CD4-positive, CD25-positive, alpha-beta regulatory T cell (primary cell): ENCODE measurements at regions not wholly inside any gene's neighbourhood (a gene's known extent, or its start where the extent isn't known, plus 50 kb on each side); places are given as distances from the start of the nearest gene placed in this dataset.
A peak's percentile ranks its signal among the peaks of the same experiment; 100 is the strongest.

ENCODE experiments used
- ATAC-seq, 2 donors: fragments of 150-1000 bp; cut with Tn5 transposase; one replicate each; pipeline ENCODE4 v1.10.0; 2021; ENCODE audit warnings: low read depth in 2 of 2, moderate number of reproducible peaks in 2 of 2, moderate library complexity in 1 of 2
- DNase-seq, 3 donors: peaks; one replicate each; pipeline versions ENCODE4 v3.0.0 to v3.0.0-alpha.2; 2012 to 2022; ENCODE audit warnings: mixed read lengths in 1 of 3
- H3K27ac ChIP-seq: one replicate; pipeline ENCODE4 v1.7.0; 2013; ENCODE audit warnings: mild to moderate bottlenecking, low read length; ENCODE audit not compliant: insufficient read depth, poor library complexity, severe bottlenecking
- H3K27me3 ChIP-seq: one replicate; pipeline ENCODE4 v1.7.0; 2013; ENCODE audit warnings: low read length; ENCODE audit not compliant: control insufficient read depth, insufficient read depth
- H3K36me3 ChIP-seq: one replicate; pipeline ENCODE4 v1.7.0; 2013; ENCODE audit warnings: mild to moderate bottlenecking, low read length, moderate library complexity; ENCODE audit not compliant: control insufficient read depth, insufficient read depth
- H3K4me1 ChIP-seq: 2 replicates; pipeline ENCODE4 v1.7.0; 2013; ENCODE audit warnings: mild to moderate bottlenecking, low read length; ENCODE audit not compliant: insufficient read depth, control insufficient read depth, poor library complexity, severe bottlenecking
- H3K4me3 ChIP-seq: one replicate; pipeline ENCODE4 v1.7.0; 2013; ENCODE audit warnings: low read depth, mild to moderate bottlenecking, low read length, moderate library complexity
- H3K9me3 ChIP-seq, 2 experiments: 1 replicate in 1 of 2; 2 replicates in 1 of 2; pipeline ENCODE4 v1.7.0; 2013; ENCODE audit warnings: low read length in 2 of 2, mild to moderate bottlenecking in 1 of 2, moderate library complexity in 1 of 2; ENCODE audit not compliant: control insufficient read depth in 2 of 2
- H3K27ac Mint-ChIP-seq, 3 donors: one replicate each; pipeline ENCODE4 v1.8.0; 2020 to 2022; ENCODE audit warnings: mild to moderate bottlenecking in 3 of 3, mixed read lengths in 3 of 3, moderate library complexity in 2 of 3
- H3K27me3 Mint-ChIP-seq: one replicate; pipeline ENCODE4 v1.8.0; 2022; ENCODE audit warnings: mild to moderate bottlenecking, mixed read lengths
- H3K36me3 Mint-ChIP-seq: one replicate; pipeline ENCODE4 v1.8.0; 2020; ENCODE audit warnings: mixed read lengths
- H3K4me1 Mint-ChIP-seq, 4 donors: one replicate each; pipeline ENCODE4 v1.8.0; 2020 to 2022; ENCODE audit warnings: mixed read lengths in 4 of 4, mild to moderate bottlenecking in 1 of 4
- H3K4me3 Mint-ChIP-seq, 4 donors: one replicate each; pipeline ENCODE4 v1.8.0; 2020 to 2022; ENCODE audit warnings: mild to moderate bottlenecking in 4 of 4, mixed read lengths in 4 of 4, moderate library complexity in 3 of 4
- H3K9me3 Mint-ChIP-seq, 7 donors: one replicate each; pipeline ENCODE4 v1.8.0; 2020 to 2022; ENCODE audit warnings: mixed read lengths in 7 of 7, mild to moderate bottlenecking in 3 of 7, moderate library complexity in 2 of 7

GRCh38 chr9:78835928-78836450 lies 539.1 kb downstream of the PSAT1 start:
- H3K4me1 Mint-ChIP-seq: no peaks in the 10 kb centered on the region
- no peak overlapping the region for H3K27ac Mint-ChIP-seq
- H3K27ac ChIP-seq: no peak overlapping the region
- ATAC-seq: no peak
- H3K27me3 ChIP-seq: no peaks in the 10 kb centered on the region
- H3K9me3 ChIP-seq: no peaks in the 10 kb centered on the region
- H3K36me3 ChIP-seq: no peaks in the 10 kb centered on the region
- H3K4me1 ChIP-seq: no peaks in the 10 kb centered on the region
- H3K36me3 Mint-ChIP-seq: no peaks in the 10 kb centered on the region
- H3K4me3 Mint-ChIP-seq: no peak overlapping the region
- H3K27me3 Mint-ChIP-seq: peaks cover 6% of the 10 kb centered on the region
- no peak overlapping the region for H3K4me3 ChIP-seq
- no peak for DNase-seq
- peaks cover 0 to 5% (median 0%) of the 10 kb centered on the region in 7 donors for H3K9me3 Mint-ChIP-seq

DNA sequence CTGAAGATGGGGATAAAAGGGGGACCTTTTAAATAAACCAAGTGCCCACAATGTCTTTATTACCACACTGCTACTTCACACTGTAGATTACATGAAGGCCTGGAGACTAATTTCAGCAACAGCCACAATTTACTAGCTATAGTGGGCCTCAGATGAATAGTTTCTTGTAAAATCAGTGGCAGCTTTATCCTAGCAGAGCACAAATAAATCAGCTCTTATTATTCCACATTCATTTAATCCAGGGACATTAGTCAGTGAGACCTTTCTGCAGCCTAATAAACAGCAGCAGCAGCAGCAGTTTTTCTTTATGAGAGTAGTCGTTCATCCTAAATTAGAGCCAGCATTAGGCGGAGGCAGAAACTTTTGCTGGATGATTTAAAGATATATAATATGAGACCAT lies 542.3 kb downstream of the PSAT1 start:
- Histone ChIP-seq H3K4me1 (no peaks in the 10 kb centered on the region), H3K27ac (no peak overlapping the region), H3K9me3 (no peaks in the 10 kb centered on the region), H3K27me3 (no peaks in the 10 kb centered on the region), H3K4me3 (no peak overlapping the region), H3K36me3 (no peaks in the 10 kb centered on the region)
- no peaks in the 10 kb centered on the region for H3K4me1 Mint-ChIP-seq
- no peak for DNase-seq
- ATAC-seq: no peak
- no peaks in the 10 kb centered on the region for H3K27me3 Mint-ChIP-seq
- no peak overlapping the region for H3K4me3 Mint-ChIP-seq
- no peaks in the 10 kb centered on the region for H3K36me3 Mint-ChIP-seq
- H3K9me3 Mint-ChIP-seq: peaks cover 0 to 18% (median 2%) of the 10 kb centered on the region in 7 donors
- H3K27ac Mint-ChIP-seq: no peak overlapping the region

DNA sequence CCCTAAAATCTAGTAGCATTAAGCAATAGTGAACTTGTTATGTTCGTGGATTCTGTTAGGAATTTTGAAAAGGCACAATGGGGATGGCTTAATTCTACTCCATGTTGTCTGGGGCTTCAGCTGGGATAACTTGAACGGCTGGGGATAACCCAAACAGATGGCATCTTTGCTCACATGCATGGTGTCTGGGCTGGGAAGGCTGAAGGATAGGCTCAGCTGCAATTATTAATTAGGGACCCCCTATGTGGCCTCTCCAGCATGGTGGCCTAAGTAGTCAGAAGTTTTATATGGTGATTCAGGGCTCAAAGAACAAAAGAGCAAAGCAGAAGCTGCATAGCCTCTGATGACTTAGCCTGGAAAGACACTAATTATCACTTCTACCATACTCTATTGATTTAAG lies 551.1 kb downstream of the PSAT1 start:
- H3K36me3 Mint-ChIP-seq: no peaks in the 10 kb centered on the region
- no peak for ATAC-seq
- no peak for DNase-seq
- Histone ChIP-seq H3K27ac (no peak overlapping the region), H3K4me1 (no peaks in the 10 kb centered on the region), H3K9me3 (no peaks in the 10 kb centered on the region), H3K4me3 (no peak overlapping the region), H3K27me3 (no peaks in the 10 kb centered on the region), H3K36me3 (no peaks in the 10 kb centered on the region)
- H3K27me3 Mint-ChIP-seq: no peaks in the 10 kb centered on the region
- no peaks in the 10 kb centered on the region for H3K4me1 Mint-ChIP-seq
- no peak overlapping the region for H3K4me3 Mint-ChIP-seq
- peaks cover 0 to 18% (median 3%) of the 10 kb centered on the region in 7 donors for H3K9me3 Mint-ChIP-seq
- no peak overlapping the region for H3K27ac Mint-ChIP-seq

- Mint-ChIP-seq H3K9me3 (peaks cover 0 to 4% (median 1%) of the 10 kb centered on the region in 7 donors), H3K4me1 (peaks cover 0 to 2% (median 0%) of the 10 kb centered on the region in 4 donors), H3K36me3 (no peaks in the 10 kb centered on the region), H3K27me3 (no peaks in the 10 kb centered on the region), H3K27ac (no peak overlapping the region), H3K4me3 (no peak overlapping the region)
- DNase-seq (no peak), ATAC-seq (no peak)
- H3K9me3 ChIP-seq: no peaks in the 10 kb centered on the region
- no peaks in the 10 kb centered on the region for H3K4me1 ChIP-seq
- no peak overlapping the region for H3K4me3 ChIP-seq
- H3K27me3 ChIP-seq: no peaks in the 10 kb centered on the region
- no peak overlapping the region for H3K27ac ChIP-seq
- H3K36me3 ChIP-seq: no peaks in the 10 kb centered on the region
Observed at GRCh38 chr9:78856144-78856543, 559.2 kb downstream of the PSAT1 start.

GRCh38 chr9:78856781-78857180 lies 559.9 kb downstream of the PSAT1 start:
- H3K4me1 Mint-ChIP-seq: peaks cover 0 to 2% (median 0%) of the 10 kb centered on the region in 4 donors
- no peaks in the 10 kb centered on the region for H3K9me3 ChIP-seq
- H3K4me1 ChIP-seq: no peaks in the 10 kb centered on the region
- ATAC-seq (no peak), DNase-seq (no peak)
- no peak overlapping the region for H3K27ac ChIP-seq
- H3K27me3 Mint-ChIP-seq: no peaks in the 10 kb centered on the region
- H3K4me3 ChIP-seq: no peak overlapping the region
- H3K27ac Mint-ChIP-seq: no peak overlapping the region
- H3K36me3 Mint-ChIP-seq: no peaks in the 10 kb centered on the region
- no peaks in the 10 kb centered on the region for H3K27me3 ChIP-seq
- peaks cover 0 to 4% (median 1%) of the 10 kb centered on the region in 7 donors for H3K9me3 Mint-ChIP-seq
- H3K36me3 ChIP-seq: no peaks in the 10 kb centered on the region
- H3K4me3 Mint-ChIP-seq: no peak overlapping the region

GRCh38 chr9:78857373-78858225 lies 560.7 kb downstream of the PSAT1 start:
- Mint-ChIP-seq H3K36me3 (no peaks in the 10 kb centered on the region), H3K9me3 (peaks cover 0 to 4% (median 1%) of the 10 kb centered on the region in 7 donors), H3K27me3 (no peaks in the 10 kb centered on the region), H3K4me3 (peak overlapping the region in 1 of 4 donors; percentile 13), H3K4me1 (peaks cover 0 to 2% (median 0%) of the 10 kb centered on the region in 4 donors), H3K27ac (no peak overlapping the region)
- DNase-seq (no peak), ATAC-seq (no peak)
- Histone ChIP-seq H3K9me3 (no peaks in the 10 kb centered on the region), H3K27me3 (no peaks in the 10 kb centered on the region), H3K27ac (no peak overlapping the region), H3K4me1 (no peaks in the 10 kb centered on the region), H3K4me3 (no peak overlapping the region), H3K36me3 (no peaks in the 10 kb centered on the region)

DNA sequence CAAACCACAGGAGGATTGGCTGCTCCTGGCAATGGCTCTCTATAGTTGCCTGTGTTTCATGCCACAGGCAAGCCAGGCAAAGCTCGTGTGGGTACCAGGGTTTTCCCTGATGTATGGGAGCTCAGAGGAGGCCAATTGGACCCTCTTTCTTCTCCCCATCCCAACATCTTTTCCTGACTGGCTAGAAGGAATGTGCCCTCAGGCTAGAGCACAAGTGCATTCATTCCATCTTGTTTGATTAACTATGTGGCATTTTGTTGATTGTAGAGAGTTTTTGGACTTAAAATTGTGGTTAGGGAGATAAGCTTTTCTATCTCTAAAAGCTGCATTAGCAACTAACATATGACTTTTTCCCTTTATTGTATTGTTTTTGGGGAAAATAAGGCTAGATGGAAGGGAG lies 561.3 kb downstream of the PSAT1 start:
- H3K36me3 ChIP-seq: no peaks in the 10 kb centered on the region
- no peak overlapping the region for H3K27ac ChIP-seq
- ATAC-seq: no peak
- Mint-ChIP-seq H3K4me1 (peaks cover 0 to 2% (median 0%) of the 10 kb centered on the region in 4 donors), H3K27me3 (no peaks in the 10 kb centered on the region), H3K36me3 (no peaks in the 10 kb centered on the region), H3K27ac (no peak overlapping the region), H3K4me3 (peak overlapping the region in 1 of 4 donors; percentile 13), H3K9me3 (peaks cover 0 to 4% (median 1%) of the 10 kb centered on the region in 7 donors)
- no peaks in the 10 kb centered on the region for H3K27me3 ChIP-seq
- no peaks in the 10 kb centered on the region for H3K9me3 ChIP-seq
- no peaks in the 10 kb centered on the region for H3K4me1 ChIP-seq
- no peak overlapping the region for H3K4me3 ChIP-seq
- DNase-seq: no peak
